T-helper 2 cell (primary cell): ENCODE measurements at regions not wholly inside any gene's neighbourhood (a gene's known extent, or its start where the extent isn't known, plus 50 kb on each side); places are given as distances from the start of the nearest gene placed in this dataset.
"Not testable (repeated sequence)": the region's sequence is repeated elsewhere in the genome, so short reads cannot be mapped to it uniquely, and the experiment has no call there.

Experiments
- DNase-seq, 5 experiments: peaks; one replicate each; pipeline versions ENCODE4 v3.0.0 to v3.0.0-alpha.2; 2012 to 2022

DNA sequence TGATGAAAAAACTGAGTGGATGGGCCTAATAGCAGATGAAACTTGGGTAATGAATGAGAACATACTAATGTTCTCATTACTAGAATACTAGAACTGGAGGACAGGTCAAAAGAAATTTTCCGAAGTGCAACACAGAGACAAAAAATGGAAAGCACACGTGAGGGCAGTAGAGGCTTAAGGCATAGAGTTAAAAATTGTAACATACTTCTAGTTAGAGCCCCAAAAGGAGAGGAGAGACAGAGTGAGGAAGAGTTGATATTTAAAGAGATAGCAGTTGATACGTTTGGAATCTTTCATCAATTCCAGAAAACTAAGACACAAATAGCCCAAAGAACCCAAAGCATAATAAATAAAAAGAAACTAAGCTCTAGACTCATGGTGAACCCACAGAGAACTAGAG lies 327.9 kb downstream of the SQOR start:
- DNase-seq = no peak

DNA sequence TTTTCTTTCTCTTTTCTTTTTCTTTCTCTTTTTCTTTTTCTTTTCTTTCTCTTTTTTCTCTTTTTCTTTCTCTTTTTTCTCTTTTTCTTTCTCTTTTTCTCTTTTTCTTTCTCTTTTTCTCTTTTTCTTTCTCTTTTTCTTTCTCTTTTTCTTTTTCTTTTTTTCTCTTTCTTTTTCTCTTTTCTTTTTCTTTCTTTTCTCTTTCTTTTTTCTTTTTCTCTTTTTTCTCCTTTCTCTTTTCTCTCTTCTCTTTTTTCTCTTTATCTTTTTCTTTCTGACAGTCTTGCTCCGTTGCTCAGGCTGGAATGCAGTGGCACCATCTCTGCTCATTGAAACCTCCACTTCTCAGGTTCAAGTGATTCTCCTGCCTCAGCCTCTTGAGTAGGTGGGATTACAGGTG lies 335.7 kb downstream of the SQOR start:
- no peak for DNase-seq

DNA sequence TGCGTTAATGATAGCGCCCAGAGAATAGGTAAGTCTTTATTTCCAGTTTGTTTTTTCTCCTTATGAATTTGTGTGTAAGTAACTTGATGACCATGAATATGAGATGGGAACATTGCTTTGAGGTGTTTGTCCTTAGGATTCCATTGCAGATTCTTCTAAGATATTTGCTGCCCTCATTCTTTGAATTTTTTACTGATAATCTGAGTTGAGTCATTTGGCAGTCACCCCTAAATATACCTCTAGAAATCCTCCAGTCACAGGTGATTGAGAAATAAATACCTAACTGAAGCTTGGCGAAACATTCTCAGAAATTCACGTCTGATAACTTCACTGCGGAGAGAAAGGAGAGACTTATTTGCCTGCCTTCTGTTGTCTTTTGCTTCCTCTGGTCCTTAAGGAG lies 345.5 kb downstream of the SQOR start:
- no peak for DNase-seq

DNA sequence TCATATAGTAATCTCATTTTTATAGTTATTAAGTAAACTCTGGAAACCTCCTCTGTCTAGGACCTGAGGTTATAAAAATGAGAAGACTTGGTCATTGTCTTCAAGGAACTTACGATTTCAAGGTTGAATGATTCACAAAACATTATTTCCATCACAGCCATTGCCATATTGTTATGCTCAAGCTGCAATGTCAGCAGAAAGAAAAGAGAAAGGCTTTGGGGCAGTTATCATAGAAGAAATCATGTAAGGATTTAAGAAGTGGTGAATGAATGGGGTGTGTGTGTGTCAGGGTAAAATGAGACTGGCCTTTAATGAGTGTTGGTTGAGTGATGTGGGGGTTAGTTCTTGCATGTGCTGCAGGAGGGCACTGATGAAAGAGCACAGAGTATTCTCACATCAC lies 346.8 kb downstream of the SQOR start:
- no peak for DNase-seq

DNA sequence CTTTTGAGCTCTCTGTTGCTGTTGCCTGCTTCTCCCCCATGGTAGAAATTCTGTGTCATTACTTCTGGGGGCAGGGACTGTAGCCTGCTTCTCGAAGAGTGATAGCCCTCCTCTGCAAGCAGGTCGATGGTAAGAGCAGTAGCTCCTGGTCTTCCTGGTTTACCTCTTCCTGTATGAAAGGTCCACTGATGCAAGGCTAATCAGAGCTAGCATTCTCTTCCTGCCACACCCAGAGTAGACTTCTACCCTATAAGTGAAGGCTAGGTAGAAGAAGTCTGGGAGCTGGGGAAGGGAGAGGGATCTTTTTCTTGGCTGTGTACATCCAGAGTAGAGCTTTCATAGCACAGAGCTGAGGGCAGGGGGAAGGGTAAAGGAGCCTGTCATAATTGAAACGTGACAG lies 357.0 kb downstream of the SQOR start:
- DNase-seq = no peak

DNA sequence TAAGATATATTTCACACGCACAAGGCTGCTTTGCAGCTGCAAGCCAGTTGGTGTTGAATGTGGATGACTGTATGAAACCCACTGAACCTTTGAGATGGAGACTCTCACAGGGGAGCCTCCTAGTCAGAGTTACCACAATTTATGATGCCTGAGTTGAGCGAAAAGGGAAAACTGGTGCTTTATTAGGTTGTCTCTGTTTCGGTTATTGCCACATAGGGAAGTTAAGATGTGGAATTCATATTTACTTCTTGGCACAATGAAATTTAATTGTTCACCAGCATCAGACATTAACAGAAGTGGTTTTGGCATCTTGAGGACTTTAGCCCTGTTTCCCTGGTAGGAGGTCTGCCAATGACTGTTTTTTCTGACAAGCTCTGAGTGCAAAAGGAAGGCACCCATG lies 358.2 kb downstream of the SQOR start:
- DNase-seq = no peak

DNA sequence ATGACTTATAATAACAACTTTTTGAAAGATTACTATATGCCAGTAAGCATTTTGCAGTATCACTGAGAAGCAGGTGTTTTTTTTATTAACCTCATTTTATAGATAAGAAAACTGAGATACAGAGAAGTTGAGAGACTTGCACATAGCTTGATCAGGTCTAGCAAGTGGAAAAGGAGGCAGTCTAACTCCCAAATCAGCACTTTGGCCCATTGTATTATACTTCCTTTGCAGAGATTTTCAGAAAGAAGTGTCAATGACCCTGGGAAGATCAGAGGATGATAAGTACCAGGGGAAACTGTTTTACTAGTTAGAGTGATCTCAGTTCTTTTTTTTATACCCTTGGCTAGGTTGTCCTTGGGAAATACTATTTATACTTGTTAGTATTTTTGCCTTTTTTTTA lies 358.7 kb downstream of the SQOR start:
- DNase-seq = no peak

DNA sequence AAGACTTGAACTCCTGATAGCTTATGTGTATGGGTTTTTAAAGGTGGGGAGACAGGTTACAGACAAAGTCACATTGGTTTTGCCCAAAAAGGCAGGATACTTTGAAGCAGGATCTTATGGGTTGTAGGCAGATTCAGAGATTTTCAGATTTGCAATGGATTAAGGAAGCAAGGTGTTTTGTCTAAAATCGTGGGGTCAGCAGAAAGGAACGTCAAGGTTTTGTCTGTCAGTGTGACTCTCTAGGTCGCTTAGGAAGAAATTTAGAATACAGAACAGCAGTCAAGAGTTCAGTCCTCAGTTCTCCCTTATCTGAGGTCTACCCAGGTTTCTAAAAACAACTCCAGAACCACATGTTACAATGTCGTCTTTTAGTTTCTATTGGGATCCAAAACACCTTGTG lies 361.0 kb downstream of the SQOR start:
- DNase-seq = no peak

DNA sequence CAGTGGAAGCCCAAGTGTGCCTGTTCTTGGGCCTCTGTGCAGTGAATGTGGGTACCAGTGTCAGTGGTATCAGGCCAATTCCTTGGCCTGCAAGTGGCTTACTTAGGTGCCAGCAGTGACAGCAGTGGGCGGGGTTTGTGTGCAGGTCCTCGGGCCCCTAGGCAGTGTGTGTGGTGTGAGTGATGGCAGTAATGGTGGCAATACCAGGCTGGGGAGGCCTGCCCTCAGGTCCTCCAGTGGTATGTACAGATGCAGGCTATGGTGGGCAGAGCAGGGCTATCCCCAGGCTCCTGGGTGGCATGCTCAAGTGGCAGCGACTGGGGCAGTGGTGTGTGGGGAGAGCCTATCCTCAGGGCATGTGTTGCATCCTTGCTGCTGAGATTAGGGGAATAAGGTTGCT lies 379.7 kb downstream of the SQOR start:
- DNase-seq = no peak

DNA sequence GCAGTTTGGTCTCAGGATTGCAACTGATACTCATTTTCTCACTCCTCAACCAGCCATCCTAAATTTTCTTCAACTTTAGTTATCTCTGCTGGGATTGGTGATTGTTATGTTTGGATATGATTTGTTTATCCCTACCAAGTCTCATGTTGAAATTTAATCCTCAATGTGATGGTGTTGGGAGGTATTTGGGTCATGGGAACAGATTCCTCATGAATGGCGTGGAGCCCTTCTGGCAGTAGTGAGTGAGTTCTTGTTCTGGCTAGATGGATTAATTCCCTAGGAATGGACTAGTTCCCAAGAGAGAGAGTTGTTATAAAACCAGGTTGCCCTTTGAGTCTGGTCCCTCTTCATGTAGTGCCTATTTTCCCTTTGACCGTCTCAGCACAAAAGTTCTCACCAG lies 399.9 kb downstream of the SQOR start:
- no peak for DNase-seq

DNA sequence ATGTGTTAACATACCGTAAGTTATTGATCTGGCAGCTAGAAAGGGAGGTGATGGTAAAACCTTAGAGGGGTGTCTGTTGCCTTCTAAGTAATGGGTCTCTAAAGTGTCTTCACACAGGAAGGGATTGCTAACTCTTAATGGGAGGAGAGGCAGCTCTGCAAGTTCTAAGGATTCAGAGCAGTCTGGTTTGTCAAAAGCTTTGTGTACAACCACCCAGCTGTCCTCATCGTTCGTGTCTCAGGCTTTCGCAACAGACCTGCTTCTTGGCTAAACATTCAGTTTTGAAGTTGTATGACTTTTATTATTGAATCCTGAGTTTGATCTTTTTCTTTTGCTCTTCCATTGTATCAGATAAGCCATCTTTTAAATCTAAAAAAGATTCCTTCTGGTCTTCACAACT lies 404.9 kb downstream of the SQOR start:
- DNase-seq = no peak

DNA sequence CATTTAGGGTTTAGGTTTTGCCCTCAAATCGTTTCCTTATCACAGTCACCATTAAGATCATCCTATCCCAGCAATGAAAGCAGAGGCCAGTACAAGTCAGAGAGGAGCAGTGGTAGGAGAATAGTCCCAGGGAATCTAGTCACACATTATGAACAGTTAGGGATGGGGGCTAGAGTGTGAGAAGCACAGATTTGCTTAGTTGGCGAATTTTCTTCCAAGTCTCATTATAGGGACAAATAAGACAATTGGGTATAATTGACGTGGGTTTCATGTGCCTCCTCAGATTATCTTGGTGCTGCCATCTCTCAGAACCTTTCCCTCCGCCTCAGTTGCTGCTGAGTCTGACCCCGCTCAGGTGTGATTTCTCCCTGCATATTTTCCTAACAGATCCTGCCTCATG lies 407.1 kb downstream of the SQOR start:
- no peak for DNase-seq

DNA sequence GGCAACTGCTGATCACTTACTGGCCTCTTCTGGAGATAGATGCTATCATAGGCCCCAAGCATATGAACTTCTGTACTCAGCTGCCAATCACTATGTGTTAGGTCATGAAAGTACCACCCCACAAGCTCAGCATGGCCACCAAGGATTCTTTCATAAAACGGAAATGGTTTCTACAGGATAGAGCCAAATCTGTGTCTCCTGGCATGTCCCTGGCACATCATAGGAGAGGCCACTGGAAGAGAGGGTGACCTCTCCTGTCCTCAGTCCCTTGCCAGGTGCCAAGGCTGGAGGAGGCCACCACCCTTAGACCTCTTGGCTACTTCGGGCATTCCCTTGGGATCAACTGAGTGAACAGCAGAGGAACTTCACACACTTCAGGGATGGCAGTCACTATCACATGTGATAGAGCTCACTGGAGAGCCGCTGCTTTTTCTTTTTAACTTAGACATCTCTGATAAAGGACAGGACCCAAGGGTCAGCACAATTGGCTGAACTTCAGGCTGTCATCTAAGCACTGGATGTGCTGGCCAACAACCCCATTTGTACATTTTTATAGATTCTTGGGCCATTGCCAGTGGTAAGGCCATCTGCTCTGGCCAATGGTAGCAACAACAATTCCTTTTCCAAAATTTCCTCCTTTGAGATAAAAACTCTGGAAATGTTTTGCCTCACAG lies 425.2 kb downstream of the SQOR start:
- DNase-seq = no peak

DNA sequence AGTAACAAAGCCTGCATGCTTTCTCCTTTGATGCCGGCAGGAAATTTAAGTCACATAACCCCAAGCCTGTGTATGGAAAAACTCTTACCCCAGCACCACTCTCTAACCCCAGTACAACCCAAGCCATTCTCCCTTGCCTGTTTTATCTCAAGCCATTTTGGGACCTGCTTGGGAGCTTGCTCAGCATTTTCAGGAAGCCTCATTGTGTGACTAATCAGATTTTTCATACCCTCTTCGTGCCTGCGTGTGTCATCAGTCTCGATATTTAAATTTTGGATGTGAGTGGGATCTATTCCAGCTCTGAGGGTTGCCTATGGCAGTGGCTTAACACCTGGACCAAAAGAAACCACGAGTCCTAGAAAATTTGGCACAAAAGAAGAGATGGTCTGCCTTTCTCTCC lies 426.2 kb downstream of the SQOR start:
- DNase-seq = no peak

DNA sequence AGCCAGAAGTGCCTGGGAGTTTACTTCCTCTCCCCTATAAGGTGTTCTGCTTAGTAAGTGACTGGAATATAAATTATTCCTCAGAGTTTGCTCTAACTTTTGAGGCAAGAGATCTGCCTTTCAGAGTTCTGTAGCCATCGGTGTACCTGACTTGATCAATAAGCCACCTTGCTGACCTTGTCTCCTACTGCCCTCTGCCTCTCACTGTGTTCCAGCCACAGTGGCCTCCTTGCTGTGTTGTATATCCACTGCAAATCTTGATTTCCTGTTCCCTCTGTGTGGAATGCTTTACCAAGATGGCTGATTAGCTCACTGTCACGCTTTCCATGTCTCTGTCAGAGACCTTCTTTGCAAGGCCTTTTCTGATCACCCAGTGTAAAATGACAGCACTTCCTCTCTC lies 442.4 kb downstream of the SQOR start:
- no peak for DNase-seq

DNA sequence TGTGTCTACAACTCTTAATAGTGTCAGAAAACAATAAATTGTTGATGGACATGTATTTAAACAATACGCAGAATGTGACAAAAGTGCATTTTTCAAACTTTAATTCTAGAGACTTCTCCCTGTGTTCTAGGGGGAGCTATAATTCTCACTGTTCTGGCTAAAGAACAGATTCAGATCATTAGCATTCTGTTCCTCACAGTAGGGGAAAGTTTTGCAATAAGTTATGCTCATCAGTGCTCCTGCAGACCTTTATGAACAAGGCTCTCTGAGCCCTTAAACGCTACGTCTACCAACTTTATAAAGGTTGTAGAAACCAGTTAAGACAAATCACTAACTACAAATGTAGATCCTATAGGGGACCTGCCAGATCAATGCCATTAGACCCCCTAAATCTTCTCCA lies 444.2 kb downstream of the SQOR start:
- DNase-seq = no peak

DNA sequence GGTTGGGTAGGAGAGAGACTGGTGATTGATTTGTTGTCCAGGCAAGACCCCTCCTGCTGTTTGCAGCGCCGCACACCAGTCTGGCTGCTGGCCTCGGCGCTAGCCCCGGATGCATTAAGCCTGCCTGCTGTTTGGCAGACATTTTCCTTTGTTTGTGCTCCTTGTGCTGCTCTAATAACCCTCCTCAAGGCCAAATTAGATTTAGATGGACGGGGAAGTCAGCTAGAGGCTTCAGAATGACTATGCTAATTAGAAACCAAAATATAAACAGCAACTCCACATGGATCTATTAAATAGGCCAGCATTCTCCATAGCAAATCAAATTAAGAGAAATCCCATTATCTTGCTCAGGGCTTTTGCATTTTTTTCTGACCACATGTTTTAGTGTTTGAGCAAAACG lies 445.2 kb downstream of the SQOR start:
- DNase-seq = no peak

DNA sequence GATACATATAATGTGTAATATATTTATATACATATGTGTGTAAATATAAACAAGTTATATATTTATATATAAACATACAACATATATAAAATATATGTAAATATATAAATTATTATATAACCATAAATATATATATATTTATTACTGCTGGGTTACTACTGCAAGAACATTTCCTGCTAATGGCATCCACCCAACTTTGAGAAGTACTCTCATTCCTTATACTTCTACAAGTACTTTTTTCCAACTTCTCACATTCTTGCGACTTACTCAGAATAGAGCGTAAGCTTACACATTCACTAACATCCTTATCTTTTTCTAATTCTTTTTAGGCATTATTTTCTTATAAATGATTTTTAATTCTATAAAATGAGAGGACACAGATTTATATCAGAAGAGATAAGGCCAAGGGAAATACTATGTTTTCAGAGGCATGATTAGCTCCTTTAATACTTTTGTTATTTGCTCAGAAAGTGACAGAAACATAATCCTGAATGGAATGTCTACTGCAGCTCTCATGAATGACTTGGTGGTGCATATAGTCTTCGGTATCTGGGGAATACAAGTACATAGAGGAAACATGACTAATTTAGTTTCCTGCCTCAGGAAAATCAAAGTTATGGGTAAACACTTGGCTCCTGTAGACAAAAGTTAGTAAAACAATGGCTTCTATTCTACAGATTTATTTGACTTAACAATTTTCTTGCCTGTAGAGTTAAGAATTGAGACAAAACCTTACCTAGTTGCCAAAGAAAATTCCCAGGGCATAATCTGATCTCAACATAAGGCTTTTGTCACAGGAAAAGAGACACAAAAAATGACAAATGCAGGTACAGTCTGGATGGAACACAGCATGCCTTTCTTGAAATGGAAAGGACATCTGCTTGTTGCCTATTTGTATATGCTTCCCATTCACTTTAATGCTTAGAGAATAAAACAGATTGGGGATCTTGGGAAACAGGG lies 453.9 kb downstream of the SQOR start:
- no peak for DNase-seq

DNA sequence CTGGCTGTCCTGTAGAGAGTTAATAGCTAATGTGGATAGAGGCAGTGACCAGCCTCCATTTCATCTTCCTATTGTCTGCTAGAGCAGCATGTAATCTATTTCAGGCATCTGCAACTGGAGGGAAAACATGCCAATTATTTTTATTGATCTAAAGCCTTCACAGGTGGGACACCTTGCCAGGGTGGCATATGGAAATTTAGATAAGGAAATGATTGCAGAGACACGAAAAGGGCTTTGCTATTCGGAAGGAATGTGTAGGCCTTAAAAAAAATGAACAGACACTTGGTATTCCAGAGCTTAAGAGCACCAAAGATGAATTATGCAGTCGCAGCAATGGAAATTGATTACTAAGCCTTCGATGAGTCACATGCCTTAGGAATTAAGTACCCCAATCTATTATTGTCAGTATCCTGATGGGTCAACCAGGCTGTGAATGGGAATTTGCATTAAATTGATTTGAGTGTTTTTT lies 454.7 kb downstream of the SQOR start:
- DNase-seq = no peak

DNA sequence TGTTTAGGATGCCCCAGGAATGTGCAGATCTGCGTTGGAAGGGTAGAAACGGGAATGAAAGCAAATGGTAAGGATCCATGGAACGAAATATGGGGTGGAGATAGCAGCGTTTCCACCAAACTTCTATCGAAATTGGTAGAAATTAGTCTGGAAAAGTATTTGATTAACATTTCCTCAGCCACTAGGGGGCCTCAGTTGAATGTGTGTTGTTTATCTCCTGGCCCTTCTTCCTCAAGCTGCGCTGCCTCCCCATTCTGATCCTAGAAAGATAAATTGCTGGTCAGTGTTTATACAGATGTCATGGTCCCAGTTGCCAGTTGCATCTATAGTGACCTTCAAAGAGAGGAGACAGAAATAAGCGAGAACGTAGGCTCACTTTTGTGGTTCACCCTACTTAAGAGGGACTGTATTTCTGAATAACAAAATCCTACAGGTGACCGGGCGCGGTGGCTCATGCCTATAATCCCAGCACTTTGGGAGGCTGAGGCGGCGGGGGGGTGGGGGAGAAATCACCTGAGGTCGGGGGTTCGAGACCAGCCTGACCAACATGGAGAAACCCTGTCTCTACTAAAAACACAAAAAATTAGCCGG lies 457.1 kb downstream of the SQOR start:
- no peak for DNase-seq

DNA sequence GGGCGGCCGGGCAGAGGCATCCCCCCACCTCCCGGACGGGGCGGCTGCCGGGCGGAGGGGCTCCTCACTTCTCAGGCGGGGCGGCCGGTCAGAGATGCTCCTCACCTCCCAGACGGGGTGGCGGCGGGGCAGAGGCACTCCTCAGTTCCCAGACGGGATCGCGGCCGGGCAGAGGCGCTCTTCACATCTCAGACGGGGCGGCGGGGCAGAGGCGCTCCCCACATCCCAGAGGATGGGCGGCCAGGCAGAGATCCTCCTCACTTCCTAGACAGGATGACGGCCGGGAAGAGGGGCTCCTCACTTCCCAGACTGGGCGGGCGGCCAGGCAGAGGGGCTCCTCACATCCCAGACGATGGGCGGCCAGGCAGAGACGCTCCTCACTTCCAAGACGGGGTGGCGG lies 463.2 kb downstream of the SQOR start:
- not testable (repeated sequence) for DNase-seq

DNA sequence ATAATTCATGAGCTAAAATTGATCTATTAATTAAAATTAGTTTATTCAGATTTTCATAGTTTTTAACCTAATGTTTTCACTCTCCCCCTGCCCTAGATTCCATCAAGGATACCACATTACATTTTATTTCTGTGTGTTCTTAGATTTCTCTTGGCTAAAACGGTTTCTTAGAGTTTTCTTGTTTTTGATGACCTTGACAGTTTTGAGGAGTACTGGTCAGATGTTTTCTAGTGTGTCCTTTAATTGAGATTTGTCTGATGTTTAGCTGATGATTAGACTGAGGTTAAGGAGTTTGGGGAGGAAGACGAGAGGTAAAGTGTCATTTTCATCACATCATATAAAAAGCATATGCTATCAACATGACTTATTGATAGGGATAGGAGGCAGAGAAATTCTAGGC lies 475.9 kb downstream of the SQOR start:
- no peak for DNase-seq

DNA sequence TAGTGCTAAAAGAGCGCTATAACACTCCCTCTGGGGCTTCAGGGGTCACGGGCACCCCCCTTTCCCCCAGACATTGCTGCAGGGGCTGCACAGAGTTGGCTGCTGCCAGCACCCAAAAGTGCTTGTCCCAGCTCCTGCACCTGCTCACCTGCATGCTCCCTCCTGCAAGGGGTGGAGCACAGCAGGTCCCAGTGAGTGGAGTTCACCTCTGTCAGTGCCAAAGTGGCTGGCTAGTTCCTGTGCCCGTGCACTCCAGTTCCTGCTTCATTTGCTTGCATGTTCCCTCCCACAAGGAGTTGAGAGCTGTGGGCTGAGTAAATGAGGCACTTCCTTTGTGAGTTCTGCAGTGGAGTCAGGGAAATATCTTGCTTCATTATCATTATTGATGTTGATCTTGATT lies 476.9 kb downstream of the SQOR start:
- DNase-seq = no peak

DNA sequence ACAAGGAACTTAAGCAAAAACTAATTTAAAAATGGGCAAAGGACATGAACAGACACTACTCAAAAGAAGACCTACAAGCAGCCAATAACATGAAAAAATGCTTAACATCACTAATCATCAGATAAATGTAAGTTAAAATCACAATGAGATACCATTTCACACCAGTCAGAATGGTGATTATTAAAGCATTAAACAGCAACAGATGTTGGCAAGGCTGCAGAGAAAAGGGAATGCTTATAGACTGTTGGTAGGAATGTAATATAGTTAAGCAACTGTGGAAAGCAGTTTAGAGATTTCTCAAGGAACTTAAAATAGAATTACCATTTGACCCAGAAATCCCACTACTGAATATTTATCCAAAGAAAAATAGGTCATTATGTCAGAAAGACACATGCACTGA lies 482.2 kb downstream of the SQOR start:
- DNase-seq = no peak
